Transverse colon (tissue), 4 donors: ENCODE measurements at regions not wholly inside any gene's neighbourhood (a gene's known extent, or its start where the extent isn't known, plus 50 kb on each side); places are given as distances from the start of the nearest gene placed in this dataset.

Experiments
- POLR2AphosphoS5 ChIP-seq, 3 donors: sonication (generic); formaldehyde crosslinking; IDR thresholded peaks; one replicate each; pipeline ENCODE4 v1.6.1; 2016; ENCODE audit warnings: antibody characterized with exemption in 3 of 3
- TF ChIP-seq, protein P1 (sequence below), 5 experiments: fragments of 200-600 bp in 3 of 5; fragments of 450-650 bp in 2 of 5; sonication (generic) in 3 of 5; IDR thresholded peaks; 1 replicate in 2 of 5; 2 replicates in 3 of 5; pipeline ENCODE4 v1.5.1; 2016 to 2017; ENCODE audit warnings: antibody characterized with exemption in 5 of 5, inconsistent platforms in 3 of 5, mild to moderate bottlenecking in 2 of 5, moderate library complexity in 1 of 5

DNA sequence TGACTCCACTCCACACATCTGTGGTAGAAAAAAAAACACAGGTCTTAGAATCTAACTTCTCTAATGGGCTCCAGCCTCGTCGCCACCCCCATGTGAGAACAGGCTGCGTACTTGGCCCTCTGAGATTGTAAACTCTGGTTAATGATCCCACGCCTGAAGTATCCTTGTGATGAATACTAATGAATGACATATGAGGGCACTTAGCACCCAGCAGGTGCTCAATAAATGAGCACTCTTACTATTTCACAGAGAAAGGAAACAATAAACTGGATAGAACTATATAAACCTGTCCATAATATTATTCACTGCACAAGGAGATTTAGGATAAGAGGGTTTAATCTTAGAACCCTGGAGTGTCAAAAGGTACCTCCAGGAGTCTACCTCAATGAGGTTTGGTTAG is 310.1 kb upstream of the HNRNPA3 start:
- TF ChIP-seq, protein P1, sequence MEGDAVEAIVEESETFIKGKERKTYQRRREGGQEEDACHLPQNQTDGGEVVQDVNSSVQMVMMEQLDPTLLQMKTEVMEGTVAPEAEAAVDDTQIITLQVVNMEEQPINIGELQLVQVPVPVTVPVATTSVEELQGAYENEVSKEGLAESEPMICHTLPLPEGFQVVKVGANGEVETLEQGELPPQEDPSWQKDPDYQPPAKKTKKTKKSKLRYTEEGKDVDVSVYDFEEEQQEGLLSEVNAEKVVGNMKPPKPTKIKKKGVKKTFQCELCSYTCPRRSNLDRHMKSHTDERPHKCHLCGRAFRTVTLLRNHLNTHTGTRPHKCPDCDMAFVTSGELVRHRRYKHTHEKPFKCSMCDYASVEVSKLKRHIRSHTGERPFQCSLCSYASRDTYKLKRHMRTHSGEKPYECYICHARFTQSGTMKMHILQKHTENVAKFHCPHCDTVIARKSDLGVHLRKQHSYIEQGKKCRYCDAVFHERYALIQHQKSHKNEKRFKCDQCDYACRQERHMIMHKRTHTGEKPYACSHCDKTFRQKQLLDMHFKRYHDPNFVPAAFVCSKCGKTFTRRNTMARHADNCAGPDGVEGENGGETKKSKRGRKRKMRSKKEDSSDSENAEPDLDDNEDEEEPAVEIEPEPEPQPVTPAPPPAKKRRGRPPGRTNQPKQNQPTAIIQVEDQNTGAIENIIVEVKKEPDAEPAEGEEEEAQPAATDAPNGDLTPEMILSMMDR (IDR thresholded peaks at IDR 0.05) = no peak
- no peak for TF ChIP-seq POLR2AphosphoS5 (IDR thresholded peaks at IDR 0.05)
